GM23338 (cell line): ENCODE measurements at regions not wholly inside any gene's neighbourhood (a gene's known extent, or its start where the extent isn't known, plus 50 kb on each side); places are given as distances from the start of the nearest gene placed in this dataset.

Experiments
- ATAC-seq: fragments of 200-7000 bp; cut with Tn5 transposase; 3 replicates; pipeline ENCODE4 v1.9.1; 2020
- DNase-seq: peaks from one replicate; pipeline ENCODE4 v3.0.0-alpha.2; 2015; ENCODE audit warnings: low spot score
- H2AFZ ChIP-seq: fragments of 200-600 bp; sonication (generic); 2 replicates; pipeline ENCODE4 v1.8.0; 2016; ENCODE audit warnings: antibody characterized with exemption, mild to moderate bottlenecking, moderate library complexity
- H3F3A ChIP-seq: fragments of 200-600 bp; sonication (generic); replicated peaks from 2 replicates; pipeline ENCODE4 v1.8.0; 2017; ENCODE audit warnings: antibody characterized with exemption, mixed run types, low read depth
- H3K27ac ChIP-seq: fragments of 200-600 bp; sonication (generic); 2 replicates; pipeline ENCODE4 v1.6.1; 2016; ENCODE audit warnings: low read depth
- H3K27me3 ChIP-seq: fragments of 200-600 bp; sonication (generic); 2 replicates; pipeline ENCODE4 v1.8.0; 2016; ENCODE audit warnings: mild to moderate bottlenecking, mixed run types, moderate library complexity; ENCODE audit not compliant: insufficient read depth
- H3K36me3 ChIP-seq: fragments of 200-600 bp; sonication (generic); 2 replicates; pipeline ENCODE4 v1.8.0; 2016; ENCODE audit warnings: mild to moderate bottlenecking; ENCODE audit not compliant: insufficient read depth
- H3K4me1 ChIP-seq: fragments of 200-600 bp; sonication (generic); 2 replicates; pipeline ENCODE4 v1.8.0; 2016; ENCODE audit warnings: mild to moderate bottlenecking, moderate library complexity; ENCODE audit not compliant: insufficient read depth
- H3K4me2 ChIP-seq: fragments of 200-600 bp; sonication (generic); 2 replicates; pipeline ENCODE4 v1.7.1; 2017; ENCODE audit warnings: mixed run types
- H3K4me3 ChIP-seq: fragments of 200-600 bp; sonication (generic); 2 replicates; pipeline ENCODE4 v1.6.1; 2016; ENCODE audit warnings: mixed run types
- H3K79me2 ChIP-seq: fragments of 200-600 bp; sonication (generic); replicated peaks from 2 replicates; pipeline ENCODE4 v1.8.0; 2017; ENCODE audit warnings: mild to moderate bottlenecking; ENCODE audit not compliant: insufficient read depth
- H3K9me2 ChIP-seq: fragments of 200-600 bp; sonication (generic); 2 replicates; pipeline ENCODE4 v1.8.0; 2017; ENCODE audit not compliant: insufficient read depth
- H4K20me1 ChIP-seq: fragments of 200-600 bp; sonication (generic); replicated peaks from 2 replicates; pipeline ENCODE4 v1.8.0; 2017; ENCODE audit warnings: mild to moderate bottlenecking; ENCODE audit not compliant: insufficient read depth
- H3K27ac Mint-ChIP-seq: 2 replicates; pipeline ENCODE4 v1.8.0; 2020; ENCODE audit warnings: inconsistent platforms, mild to moderate bottlenecking, moderate library complexity, mixed read lengths
- H3K27me3 Mint-ChIP-seq: 3 replicates; pipeline ENCODE4 v1.8.0; 2022; ENCODE audit warnings: low read depth, mild to moderate bottlenecking, moderate library complexity, mixed read lengths, inconsistent platforms; ENCODE audit not compliant: insufficient read depth, poor library complexity
- H3K36me3 Mint-ChIP-seq: 3 replicates; pipeline ENCODE4 v1.8.0; 2021; ENCODE audit warnings: low read depth, mild to moderate bottlenecking, inconsistent platforms, moderate library complexity, mixed read lengths
- H3K4me1 Mint-ChIP-seq: 3 replicates; pipeline ENCODE4 v1.8.0; 2020; ENCODE audit warnings: mild to moderate bottlenecking, inconsistent platforms, mixed read lengths
- H3K4me3 Mint-ChIP-seq: 3 replicates; pipeline ENCODE4 v1.8.0; 2021; ENCODE audit warnings: moderate library complexity, mild to moderate bottlenecking, inconsistent platforms, mixed read lengths
- H3K9me3 Mint-ChIP-seq: 3 replicates; pipeline ENCODE4 v1.8.0; 2020; ENCODE audit warnings: moderate library complexity, mild to moderate bottlenecking, inconsistent platforms, mixed read lengths
- CREB1 ChIP-seq: fragments of 250-450 bp; sonication (Bioruptor Pico); IDR thresholded peaks from 2 replicates; pipeline ENCODE4 v1.5.0; 2020; ENCODE audit warnings: low read depth, mild to moderate bottlenecking, moderate library complexity
- EZH2 ChIP-seq: fragments of 200-600 bp; sonication (generic); IDR thresholded peaks from one replicate; pipeline ENCODE4 v1.8.0; 2017; ENCODE audit warnings: antibody characterized with exemption, mild to moderate bottlenecking, low read depth; ENCODE audit not compliant: unreplicated experiment
- EZH2phosphoT487 ChIP-seq: fragments of 200-600 bp; sonication (generic); IDR thresholded peaks from one replicate; pipeline ENCODE4 v1.8.1; 2018; ENCODE audit warnings: antibody characterized with exemption; ENCODE audit not compliant: unreplicated experiment
- JUNB ChIP-seq: IDR thresholded peaks from one replicate; pipeline ENCODE4 v1.6.1; 2016; ENCODE audit warnings: antibody characterized with exemption; ENCODE audit not compliant: unreplicated experiment
- NANOG ChIP-seq: IDR thresholded peaks from 2 replicates; pipeline ENCODE4 v1.6.1; 2016; ENCODE audit warnings: antibody characterized with exemption, borderline replicate concordance
- POLR2AphosphoS5 ChIP-seq: IDR thresholded peaks from 2 replicates; pipeline ENCODE4 v1.6.1; 2016; ENCODE audit warnings: antibody characterized with exemption, low read depth
- STAT1 ChIP-seq: IDR thresholded peaks from one replicate; pipeline ENCODE4 v1.6.1; 2016; ENCODE audit warnings: antibody characterized with exemption; ENCODE audit not compliant: unreplicated experiment
- ZNF114 ChIP-seq: fragments of 250-450 bp; sonication (Bioruptor Pico); IDR thresholded peaks from 2 replicates; pipeline ENCODE4 v1.5.0; 2020; ENCODE audit warnings: mild to moderate bottlenecking, moderate library complexity
- ZNF331 ChIP-seq: fragments of 250-450 bp; sonication (Bioruptor Pico); IDR thresholded peaks from 2 replicates; pipeline ENCODE4 v1.5.0; 2020; ENCODE audit warnings: low read depth, mild to moderate bottlenecking, moderate library complexity
- TF ChIP-seq, protein P1 (sequence below), 2 experiments: fragments of 200-600 bp in 1 of 2; sonication (generic) in 1 of 2; conservative IDR thresholded peaks; 2 replicates each; pipeline versions ENCODE4 v1.5.1 to v1.6.1; 2016 to 2017; ENCODE audit warnings: antibody characterized with exemption in 2 of 2, low read depth in 2 of 2, mild to moderate bottlenecking in 2 of 2, moderate library complexity in 1 of 2
- TF ChIP-seq, protein P2 (sequence below): IDR thresholded peaks from one replicate; pipeline ENCODE4 v1.6.1; 2018; ENCODE audit warnings: antibody characterized with exemption; ENCODE audit not compliant: unreplicated experiment
- TF ChIP-seq, protein P3 (sequence below): IDR thresholded peaks from 2 replicates; pipeline ENCODE4 v1.6.1; 2016; ENCODE audit warnings: antibody characterized with exemption

DNA sequence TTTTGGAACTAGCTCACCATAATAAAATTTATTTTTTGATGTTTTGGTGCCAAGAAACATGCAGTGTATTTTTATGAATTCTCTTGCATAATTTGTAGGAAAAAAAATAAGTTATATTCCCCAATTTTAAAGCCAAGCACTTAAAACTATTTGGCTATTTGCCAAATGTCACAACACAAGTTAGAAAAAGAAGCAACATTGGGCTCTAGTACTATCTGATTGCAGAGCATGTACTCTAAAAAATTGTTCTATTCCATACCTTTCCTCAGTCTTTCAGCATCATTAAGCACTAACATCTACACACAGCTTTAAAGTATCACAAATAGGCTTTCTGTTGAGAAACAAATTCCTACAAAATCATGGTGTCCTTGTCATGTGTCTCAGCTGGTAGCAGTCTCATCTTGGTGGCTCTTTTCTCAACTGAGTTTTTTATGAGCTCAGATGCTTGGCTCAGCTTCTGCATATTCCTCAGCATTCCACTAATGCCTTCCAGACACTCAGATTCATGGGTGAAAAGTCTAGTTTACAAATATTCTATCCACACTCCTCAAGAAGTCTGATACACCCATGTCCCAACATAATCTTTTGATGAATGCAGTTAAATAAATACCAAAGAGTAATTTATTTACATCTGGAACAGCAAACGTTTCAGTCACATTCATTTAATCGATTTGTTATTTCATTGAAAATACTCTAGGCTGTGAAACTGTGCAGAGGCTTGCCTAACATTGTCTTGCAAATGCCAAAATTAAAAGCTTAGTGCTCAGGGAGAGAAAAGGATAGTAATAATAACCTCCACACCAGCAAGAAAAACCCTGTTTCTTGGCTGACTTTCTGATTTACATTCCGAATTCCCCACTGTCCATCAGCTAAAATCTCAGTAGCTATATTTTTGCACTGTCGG lies 2209.9 kb downstream of the PCDH7 start (continued):
- TF ChIP-seq, protein P1, sequence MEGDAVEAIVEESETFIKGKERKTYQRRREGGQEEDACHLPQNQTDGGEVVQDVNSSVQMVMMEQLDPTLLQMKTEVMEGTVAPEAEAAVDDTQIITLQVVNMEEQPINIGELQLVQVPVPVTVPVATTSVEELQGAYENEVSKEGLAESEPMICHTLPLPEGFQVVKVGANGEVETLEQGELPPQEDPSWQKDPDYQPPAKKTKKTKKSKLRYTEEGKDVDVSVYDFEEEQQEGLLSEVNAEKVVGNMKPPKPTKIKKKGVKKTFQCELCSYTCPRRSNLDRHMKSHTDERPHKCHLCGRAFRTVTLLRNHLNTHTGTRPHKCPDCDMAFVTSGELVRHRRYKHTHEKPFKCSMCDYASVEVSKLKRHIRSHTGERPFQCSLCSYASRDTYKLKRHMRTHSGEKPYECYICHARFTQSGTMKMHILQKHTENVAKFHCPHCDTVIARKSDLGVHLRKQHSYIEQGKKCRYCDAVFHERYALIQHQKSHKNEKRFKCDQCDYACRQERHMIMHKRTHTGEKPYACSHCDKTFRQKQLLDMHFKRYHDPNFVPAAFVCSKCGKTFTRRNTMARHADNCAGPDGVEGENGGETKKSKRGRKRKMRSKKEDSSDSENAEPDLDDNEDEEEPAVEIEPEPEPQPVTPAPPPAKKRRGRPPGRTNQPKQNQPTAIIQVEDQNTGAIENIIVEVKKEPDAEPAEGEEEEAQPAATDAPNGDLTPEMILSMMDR (conservative IDR thresholded peaks at IDR 0.05; ENCODE audit: low read depth in 2 of 2): no peak

DNA sequence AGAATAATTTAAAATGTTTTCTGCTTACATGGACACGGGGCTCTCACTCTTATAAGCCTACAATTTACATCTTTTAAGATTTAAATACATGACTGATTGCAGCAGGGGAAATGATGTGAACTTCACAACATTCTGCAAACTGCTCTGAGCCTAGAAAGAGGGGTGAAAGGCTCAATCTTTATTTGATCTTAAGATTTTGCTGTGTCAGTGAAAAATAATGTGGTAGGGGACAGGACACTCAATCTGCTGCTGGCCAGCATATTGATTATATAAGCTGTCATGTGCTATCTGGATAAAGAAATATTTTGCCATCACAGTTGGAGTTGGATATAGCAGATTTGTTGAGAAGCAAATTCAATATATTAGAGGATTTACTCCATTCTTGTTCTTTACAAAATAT lies 2210.5 kb downstream of the PCDH7 start:
- Histone ChIP-seq H3K27me3 (no peaks in the 10 kb centered on the region), H3K27ac (no peak overlapping the region), H4K20me1 (no peaks in the 10 kb centered on the region), H3K4me3 (no peak overlapping the region), H3F3A (no peaks in the 10 kb centered on the region), H3K79me2 (no peaks in the 10 kb centered on the region), H2AFZ (peak overlapping the region; percentile 6; the same call in 1 of the 2 replicates), H3K9me2 (no peaks in the 10 kb centered on the region; the same call in 1 of the 2 replicates), H3K4me2 (0 out of 2 replicates have a peak overlapping the region, but pooled peaks have one; percentile 6), H3K36me3 (no peaks in the 10 kb centered on the region), H3K4me1 (peaks cover 15% of the 10 kb centered on the region; the same call in 1 of the 2 replicates)
- no peak for DNase-seq
- Mint-ChIP-seq H3K27me3 (no peaks in the 10 kb centered on the region), H3K4me1 (peaks cover 13% of the 10 kb centered on the region), H3K36me3 (no peaks in the 10 kb centered on the region), H3K9me3 (no peaks in the 10 kb centered on the region), H3K4me3 (no peak overlapping the region), H3K27ac (peak overlapping the region; percentile 43; the same call in 1 of the 2 replicates)
- ATAC-seq: no peak
- TF ChIP-seq ZNF114 (CRISPR knock-in tag): no peak
- TF ChIP-seq STAT1: no peak
- no peak for TF ChIP-seq ZNF331 (CRISPR knock-in tag)
- TF ChIP-seq NANOG: no peak
- TF ChIP-seq CREB1: no peak
- no peak for TF ChIP-seq EZH2phosphoT487
- no peak for TF ChIP-seq POLR2AphosphoS5
- TF ChIP-seq, protein P2, sequence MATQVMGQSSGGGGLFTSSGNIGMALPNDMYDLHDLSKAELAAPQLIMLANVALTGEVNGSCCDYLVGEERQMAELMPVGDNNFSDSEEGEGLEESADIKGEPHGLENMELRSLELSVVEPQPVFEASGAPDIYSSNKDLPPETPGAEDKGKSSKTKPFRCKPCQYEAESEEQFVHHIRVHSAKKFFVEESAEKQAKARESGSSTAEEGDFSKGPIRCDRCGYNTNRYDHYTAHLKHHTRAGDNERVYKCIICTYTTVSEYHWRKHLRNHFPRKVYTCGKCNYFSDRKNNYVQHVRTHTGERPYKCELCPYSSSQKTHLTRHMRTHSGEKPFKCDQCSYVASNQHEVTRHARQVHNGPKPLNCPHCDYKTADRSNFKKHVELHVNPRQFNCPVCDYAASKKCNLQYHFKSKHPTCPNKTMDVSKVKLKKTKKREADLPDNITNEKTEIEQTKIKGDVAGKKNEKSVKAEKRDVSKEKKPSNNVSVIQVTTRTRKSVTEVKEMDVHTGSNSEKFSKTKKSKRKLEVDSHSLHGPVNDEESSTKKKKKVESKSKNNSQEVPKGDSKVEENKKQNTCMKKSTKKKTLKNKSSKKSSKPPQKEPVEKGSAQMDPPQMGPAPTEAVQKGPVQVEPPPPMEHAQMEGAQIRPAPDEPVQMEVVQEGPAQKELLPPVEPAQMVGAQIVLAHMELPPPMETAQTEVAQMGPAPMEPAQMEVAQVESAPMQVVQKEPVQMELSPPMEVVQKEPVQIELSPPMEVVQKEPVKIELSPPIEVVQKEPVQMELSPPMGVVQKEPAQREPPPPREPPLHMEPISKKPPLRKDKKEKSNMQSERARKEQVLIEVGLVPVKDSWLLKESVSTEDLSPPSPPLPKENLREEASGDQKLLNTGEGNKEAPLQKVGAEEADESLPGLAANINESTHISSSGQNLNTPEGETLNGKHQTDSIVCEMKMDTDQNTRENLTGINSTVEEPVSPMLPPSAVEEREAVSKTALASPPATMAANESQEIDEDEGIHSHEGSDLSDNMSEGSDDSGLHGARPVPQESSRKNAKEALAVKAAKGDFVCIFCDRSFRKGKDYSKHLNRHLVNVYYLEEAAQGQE: no peak
- TF ChIP-seq, protein P3, sequence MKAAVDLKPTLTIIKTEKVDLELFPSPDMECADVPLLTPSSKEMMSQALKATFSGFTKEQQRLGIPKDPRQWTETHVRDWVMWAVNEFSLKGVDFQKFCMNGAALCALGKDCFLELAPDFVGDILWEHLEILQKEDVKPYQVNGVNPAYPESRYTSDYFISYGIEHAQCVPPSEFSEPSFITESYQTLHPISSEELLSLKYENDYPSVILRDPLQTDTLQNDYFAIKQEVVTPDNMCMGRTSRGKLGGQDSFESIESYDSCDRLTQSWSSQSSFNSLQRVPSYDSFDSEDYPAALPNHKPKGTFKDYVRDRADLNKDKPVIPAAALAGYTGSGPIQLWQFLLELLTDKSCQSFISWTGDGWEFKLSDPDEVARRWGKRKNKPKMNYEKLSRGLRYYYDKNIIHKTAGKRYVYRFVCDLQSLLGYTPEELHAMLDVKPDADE: no peak
- TF ChIP-seq, protein P1 (conservative IDR thresholded peaks at IDR 0.05; ENCODE audit: low read depth in 2 of 2): no peak
- no peak for TF ChIP-seq EZH2
- no peak for TF ChIP-seq JUNB
